Stimulated activated CD8-positive, alpha-beta memory T cell treated with anti-CD3 and anti-CD28 coated beads, Interleukin-12 subunit alpha, Interleukin-12 subunit beta, amount 100 ng/mL, for 4 hours (primary cell): ENCODE measurements at regions not wholly inside any gene's neighbourhood (a gene's known extent, or its start where the extent isn't known, plus 50 kb on each side); places are given as distances from the start of the nearest gene placed in this dataset.

ENCODE experiments used
- DNase-seq: peaks from one replicate; pipeline ENCODE4 v3.0.0-alpha.2; 2020; ENCODE audit warnings: low read depth

- no peak for DNase-seq
Measured at GRCh38 chr5:133829786-133830185, 138.6 kb downstream of the C5orf15 start.

- DNase-seq, result no peak
Measured at GRCh38 chr5:133828722-133829121, 139.7 kb downstream of the C5orf15 start.

DNA sequence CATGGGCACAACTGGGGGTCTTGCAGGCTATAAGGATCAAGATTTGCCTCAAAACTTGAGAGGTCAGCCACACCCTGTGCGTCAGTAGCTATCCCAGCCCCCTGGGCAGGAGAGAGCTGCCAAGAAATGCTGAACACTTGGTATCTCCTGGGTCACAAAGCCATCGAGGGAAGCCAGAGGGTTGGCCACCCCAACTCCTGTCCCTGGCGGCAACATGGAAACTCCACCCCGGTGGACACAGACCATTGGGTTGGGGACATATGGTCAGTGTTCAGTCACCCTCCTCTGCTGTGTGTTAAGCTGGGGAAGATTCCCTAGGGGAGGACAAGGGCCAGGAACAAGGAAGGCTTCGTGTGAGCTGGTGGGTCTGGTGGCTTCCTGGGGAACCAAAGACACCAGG lies 140.6 kb downstream of the C5orf15 start:
- no peak for DNase-seq

- DNase-seq, result no peak
Measured at GRCh38 chr5:133827011-133827410, 141.4 kb downstream of the C5orf15 start.

DNA sequence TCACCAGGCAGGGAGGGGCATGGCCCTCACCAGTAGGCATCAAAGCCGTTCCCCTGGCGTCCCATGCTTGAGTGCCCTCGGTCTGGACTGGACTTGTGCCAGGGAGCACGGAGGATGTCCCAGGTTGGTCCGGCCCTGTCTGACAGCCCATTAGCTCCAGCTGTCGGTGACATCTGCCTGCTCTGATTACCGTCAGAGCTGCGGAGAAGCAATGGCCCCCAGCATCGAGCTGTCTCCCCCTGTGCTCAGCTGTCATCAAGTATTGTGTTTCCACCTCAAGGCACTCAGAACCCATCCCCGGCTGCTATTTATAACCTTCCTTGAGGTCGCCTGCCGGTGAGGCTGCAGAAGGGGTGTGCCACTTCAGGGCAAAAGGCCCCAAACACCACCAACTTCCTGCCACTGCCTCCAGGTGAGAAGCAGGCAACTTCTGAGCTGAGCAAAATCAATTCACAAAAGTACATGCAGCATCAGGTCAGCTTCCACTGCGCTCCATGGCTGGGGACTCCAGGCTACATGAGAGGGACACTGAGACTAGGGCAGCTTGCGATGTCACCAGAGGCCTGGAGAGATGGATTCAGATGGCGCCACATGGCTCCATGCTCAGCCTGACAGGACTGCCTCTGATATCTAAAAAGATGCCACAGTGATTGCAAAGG lies 142.7 kb downstream of the C5orf15 start:
- DNase-seq, result no peak

GRCh38 chr5:133824661-133825254 lies 143.7 kb downstream of the C5orf15 start:
- no peak for DNase-seq

DNA sequence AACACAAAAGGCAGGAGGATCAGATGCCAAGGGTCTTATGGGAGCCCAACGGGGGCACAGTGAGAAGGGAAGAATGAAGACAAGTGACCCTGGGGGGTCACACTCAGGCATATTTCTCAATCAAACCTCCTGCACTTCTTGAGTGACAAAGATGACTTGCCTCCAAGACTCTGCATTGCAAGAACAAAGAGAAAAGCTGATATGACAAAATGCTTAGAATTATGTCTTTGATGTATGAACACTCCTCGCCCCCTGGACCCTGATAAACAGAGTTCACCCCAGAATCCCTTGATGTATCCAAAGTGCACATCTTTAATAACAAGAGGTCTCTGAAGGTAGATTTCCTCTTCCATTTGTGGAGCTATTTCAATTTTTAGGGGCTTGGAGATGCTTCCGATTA lies 146.5 kb downstream of the C5orf15 start:
- no peak for DNase-seq

DNA sequence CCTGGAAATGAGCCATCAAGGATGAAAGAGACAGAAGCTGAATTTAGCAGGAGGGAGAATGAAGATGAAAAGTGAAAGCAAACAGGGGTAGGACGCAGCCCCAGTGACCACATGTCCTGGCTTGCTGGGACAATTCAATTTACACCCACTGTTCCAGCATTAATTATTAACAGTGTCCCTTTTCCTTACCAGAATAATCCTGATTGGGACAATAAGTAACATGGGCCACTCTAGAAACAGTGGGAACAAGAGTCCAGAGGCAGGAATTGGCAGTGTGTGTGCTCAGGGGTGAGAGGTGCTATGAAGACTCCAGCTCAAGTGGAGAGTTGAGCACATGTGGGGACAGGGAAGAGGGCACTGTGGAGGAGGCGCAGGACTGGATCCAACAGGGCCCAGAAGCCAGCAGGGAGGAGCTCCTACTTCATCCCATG lies 147.1 kb downstream of the C5orf15 start:
- no peak for DNase-seq

- DNase-seq, result no peak
Measured at GRCh38 chr5:133820507-133820906, 147.9 kb downstream of the C5orf15 start.

DNA sequence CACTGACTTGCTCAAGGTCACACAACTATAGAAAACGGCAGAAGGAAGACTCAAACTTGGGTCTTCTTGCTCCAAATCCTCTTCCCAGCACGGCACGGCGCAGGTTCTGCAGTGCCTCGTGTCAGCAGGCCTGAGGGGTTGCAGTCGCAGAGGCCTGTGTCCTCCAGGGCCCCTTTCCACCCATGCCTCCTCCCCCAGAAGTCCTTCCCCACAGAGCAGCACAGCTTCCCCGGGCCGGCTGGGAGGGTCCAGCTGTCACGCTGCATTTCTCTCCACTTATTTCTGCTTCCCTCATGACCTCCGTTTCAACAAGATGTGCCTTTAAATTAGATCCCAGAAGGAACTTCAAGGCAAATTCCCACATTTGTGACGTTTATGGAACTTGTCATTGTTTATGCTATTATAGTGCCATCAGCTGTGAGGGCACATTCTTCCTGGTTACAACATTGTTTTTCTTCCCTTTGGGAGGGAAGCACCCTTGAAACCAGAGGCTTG lies 148.4 kb downstream of the C5orf15 start:
- DNase-seq, result no peak

GRCh38 chr5:133818869-133819600 lies 149.4 kb downstream of the C5orf15 start:
- no peak for DNase-seq

GRCh38 chr5:133818031-133818431 lies 150.4 kb downstream of the C5orf15 start:
- DNase-seq, result no peak

DNA sequence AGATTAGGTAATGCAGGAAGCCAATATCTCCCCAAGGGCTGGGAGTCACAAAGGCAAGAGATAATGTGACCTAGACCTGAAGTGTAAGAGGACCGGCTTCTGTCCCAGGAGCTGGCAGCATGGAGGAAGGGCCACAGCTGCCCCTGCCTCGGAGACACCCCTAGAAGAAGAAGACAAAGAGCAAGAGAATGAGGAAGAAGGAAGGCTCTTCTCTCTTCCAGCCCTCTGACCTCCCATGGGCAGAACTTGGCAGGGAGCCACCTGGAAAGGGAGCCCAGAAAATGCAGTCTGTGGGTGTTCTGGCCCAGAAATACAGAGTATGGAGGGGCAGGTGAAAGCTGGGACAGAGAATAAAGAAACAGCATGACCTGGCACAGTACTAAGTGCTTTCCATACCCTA lies 151.0 kb downstream of the C5orf15 start:
- DNase-seq, result no peak

DNA sequence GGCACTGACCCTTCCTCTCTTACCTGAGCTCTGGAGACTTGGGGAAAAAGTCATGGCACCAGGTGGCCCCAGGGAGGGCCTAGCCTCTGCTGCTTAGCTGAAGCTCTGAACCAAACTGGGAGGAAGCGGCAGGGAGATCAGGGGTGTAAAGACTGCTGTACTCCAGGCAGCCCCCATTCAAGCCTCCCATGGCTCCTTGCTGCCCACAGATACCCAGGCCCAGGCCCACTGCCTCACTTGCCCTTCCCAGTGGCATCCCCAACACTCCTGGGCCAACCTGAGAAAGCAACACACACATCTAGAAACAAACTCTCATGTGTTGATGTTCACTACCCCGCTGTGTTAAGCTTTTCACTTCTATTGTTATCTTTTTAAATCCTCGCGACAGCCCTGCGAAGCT lies 151.6 kb downstream of the C5orf15 start:
- DNase-seq, result no peak

DNA sequence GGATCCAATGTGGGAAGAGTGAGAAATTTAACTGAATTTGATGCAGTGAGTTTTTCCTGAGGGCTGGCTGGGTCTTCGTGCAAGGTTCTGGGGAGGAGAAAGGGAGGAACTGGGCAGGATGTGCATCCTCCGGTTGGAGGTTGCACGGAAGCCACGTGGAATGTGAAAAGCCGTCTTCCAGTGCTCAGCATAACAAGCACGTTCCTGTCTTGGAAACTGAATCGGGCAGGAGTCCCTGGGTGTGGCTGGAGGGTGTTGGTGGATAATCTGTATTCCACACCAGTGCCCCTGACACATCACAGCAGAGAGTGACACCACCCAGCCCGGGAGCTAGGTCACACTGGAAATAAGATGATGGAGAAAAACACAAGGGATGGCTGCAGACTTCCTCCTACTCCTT lies 154.3 kb downstream of the C5orf15 start:
- no peak for DNase-seq

DNA sequence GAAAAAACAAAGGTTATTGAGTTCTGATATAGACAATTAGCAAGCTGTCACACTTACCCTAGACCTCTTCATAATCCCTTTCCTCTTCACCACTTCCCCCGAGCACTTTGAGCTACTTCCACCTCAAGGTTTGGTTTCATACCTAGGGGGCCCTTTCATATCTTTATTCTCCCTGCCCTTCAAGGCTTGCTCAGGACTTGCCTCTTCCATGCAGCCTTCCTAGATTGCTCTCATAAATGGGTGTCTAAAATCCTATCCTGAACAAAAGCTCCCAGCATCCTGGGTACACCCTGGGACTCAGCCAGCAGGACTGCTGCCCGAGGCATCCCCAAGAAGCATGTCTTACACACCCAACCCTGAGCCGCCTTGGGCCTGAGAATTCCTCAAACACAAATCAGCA lies 157.3 kb downstream of the C5orf15 start:
- DNase-seq, result no peak

- DNase-seq, result no peak
Measured at GRCh38 chr5:133809801-133810200, 158.6 kb downstream of the C5orf15 start.

DNA sequence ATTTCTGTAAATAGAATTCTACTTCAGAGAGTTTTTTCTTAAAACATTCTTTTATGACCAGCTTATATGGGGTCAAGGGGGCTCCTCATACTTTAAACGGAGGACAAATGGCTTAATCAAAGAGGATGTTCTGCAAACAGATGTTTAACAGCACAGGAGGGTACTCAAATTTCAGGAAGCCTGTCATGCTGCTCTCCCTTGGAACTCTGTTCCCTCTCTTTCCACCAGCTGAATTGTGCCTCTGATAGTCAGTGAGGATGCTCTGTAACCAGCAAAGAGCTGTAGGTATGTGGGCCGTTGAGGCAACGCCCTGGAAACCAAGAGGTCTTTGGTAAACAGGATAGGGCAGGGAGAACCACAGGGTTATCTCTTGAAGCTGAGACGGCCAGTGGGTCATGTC lies 161.1 kb downstream of the C5orf15 start:
- DNase-seq, result no peak

DNA sequence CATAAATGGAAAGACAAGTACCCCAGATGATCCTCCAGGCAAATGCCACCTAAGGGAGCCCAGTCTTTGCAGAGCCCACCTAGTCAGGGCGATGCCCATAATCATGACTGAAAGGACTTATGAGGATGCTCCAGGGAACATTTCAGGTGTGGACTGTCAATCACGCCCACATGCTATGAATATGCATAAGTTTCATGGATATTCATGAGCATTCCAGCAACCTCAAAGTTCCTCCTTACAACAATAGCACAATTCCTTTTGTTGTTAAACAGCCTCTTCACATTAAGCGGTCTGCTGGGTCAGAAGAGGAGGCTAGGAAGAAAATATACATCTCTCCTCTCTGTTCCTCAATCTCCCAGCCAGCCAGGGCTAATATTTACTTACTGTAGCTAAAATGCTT lies 161.6 kb downstream of the C5orf15 start:
- DNase-seq, result no peak

- DNase-seq, result no peak
Measured at GRCh38 chr5:133801955-133802751, 166.3 kb downstream of the C5orf15 start.

- no peak for DNase-seq
Measured at GRCh38 chr5:133801431-133801830, 167.0 kb downstream of the C5orf15 start.

DNA sequence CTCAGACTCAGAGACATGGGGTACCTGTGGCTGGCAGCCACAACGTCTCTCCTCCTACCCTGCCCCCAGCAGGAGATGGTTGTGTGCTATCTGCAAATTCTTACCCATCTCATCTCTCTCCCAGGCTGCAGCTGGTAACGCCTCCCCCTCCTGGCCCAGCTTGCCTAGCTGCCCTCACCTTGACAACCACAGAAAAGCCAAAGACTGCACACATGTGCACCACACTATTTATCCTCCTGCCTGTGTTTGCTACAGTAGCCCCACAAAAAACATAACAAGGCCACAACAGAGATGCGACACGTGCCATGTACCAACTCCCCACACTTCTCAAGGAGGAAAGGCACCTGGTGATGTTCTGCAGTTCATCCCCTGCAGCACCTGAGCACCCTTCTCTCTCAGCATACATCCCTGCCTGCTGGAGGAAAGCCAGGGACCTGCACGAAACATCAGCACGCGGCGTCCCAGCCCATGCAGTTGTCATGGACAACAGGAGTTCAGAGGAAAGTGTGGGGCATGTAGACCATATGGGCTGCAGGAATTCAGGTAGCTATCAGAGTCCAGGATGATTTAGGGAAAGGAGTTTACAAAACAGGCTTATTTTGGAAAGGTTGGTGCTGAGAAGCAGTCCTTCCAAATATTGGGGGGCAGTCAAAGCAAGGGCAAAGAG lies 168.7 kb downstream of the C5orf15 start:
- DNase-seq, result no peak
